ENCODE measurements at regions not wholly inside any gene's neighbourhood (a gene's known extent, or its start where the extent isn't known, plus 50 kb on each side); places are given as distances from the start of the nearest gene placed in this dataset.

DNA sequence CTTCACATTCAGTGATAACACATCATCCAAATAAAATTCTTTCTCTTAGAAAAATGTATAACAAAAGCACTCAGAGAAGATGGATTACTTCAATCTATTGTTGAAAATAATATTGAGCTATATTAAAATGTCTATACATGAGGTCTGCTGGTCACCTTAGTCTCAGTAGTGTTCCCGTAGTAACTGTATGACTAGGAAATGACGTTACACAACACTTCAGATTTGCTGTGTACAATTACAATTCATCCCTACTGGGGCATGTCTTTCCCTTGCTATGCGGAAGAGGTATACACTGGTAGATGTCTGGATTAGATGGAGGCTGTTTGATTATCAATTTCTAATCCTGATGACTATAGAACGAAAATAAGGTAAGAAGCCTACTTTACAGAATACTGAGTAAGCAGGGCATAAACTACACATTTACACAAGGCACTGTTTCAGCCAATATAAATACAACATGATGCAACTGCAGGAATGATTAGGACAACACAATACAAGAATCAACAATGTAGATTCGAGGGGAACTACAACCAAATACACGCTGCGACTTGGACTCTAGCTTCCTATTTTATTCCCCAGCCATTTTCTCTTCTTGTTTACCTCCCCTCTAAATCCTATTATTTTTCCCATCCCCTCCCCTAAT, 982.5 kb upstream of the CDH8 start:
- DNase-seq, result no peak

DNA sequence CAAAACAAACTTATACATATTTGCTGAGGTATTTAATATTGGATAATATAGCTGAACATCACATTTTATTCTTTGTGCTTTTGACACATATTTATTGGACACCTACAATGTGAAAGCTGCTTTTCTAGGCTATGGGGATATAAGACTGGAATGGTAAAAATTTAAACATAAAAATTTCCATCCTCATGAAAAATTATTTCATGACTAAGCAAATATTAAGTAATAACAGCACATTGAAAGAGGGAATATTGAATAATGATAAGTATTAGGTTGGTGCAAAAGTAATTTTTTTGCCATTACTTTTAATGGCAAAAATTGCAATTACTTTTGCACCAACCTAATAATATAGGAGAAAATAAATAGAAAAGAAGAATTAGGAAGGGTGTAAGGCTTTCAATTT, 972.5 kb upstream of the CDH8 start:
- DNase-seq, result no peak

DNA sequence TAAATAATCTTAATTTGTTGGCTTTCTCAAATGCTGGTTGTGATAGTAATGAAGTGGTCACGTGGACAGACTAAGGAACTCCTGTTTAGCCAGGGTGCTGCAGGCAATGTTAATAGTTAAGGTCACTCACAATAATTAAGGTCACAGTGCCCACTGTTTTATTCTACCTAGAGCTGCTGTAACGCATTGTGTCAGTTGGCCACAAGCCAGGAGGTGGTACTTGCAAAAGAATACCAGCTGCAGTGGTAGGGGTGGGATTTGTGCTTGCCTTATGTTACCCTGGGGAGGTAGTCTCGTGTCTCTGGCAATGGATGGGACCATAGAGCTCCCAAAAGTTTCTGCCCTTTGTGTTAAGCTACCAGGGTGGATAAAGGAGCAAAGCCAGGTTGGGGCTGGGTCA, 969.1 kb upstream of the CDH8 start:
- no peak for DNase-seq

DNA sequence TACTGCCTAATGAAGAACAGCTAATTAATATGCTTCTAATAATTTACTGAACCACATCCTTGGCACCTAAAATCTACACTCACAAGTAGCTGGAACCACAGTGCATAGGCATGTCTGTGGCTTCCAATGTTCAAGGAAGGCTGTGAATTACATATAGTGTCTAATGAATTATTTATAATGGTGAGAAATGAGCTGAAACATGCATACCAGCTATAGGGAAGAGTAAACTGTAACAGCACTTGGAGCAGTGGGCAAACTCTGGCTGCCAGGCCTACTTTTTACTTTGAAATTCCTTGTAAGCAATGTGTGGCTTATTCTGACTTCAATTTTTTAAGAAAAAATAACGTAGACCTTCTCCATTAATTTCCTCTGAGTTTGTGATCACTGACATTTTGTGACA, 953.2 kb upstream of the CDH8 start:
- no peak for DNase-seq

DNA sequence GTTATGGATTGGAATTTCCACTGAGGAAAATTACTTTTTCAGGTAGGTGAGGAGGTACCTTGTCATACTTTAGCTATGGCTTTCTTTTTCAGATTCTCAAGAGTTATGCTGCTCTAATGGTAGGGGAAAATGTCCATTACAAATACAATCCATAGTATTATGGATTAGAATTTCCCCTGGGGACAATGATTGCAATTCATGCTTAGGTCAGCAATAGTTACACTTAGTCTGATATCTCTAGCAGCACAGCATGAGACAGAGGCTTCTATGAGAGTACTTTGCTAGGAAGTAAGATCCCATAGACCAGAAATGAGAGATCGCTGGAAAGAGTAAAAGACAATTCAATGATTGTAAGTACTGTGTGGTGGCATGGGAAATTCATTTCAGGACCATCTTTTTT, 949.5 kb upstream of the CDH8 start:
- no peak for DNase-seq

DNA sequence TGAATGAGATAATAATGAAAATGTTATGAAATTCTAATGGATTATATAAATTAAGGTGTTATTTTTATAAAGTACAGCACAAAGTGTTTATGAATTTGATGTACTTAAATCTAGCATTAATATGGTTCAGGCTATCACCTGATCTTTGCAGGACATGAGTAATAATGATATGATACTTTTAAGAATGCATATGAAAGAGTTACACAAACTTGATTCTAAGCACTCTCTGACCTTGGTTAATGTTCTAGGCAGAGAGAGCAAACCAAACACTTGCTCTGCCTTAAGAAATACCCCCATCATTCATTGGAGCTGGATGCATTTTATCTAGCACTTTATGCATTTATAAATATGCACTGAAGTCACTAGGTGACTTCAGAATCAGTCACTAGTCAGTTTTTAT, 942.2 kb upstream of the CDH8 start:
- DNase-seq, result no peak

DNA sequence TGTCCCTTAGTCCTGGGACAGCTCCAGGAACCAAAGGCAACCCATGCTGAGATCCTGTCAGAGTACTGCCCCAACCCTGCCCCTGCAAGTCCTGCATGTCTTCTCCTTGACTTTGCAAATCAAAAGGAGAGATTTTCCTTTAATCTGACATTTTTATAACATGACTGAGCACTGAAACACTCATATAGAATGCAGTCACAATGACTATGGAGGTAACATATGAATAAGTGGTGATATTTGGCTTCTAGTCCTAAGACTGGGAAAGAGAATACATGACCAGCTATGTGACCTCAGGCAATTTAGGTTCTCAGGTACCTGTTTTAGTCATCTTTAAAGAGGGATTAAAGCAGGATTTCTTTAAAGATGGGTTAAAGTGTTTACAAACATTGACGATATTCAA, 941.6 kb upstream of the CDH8 start:
- no peak for DNase-seq

DNA sequence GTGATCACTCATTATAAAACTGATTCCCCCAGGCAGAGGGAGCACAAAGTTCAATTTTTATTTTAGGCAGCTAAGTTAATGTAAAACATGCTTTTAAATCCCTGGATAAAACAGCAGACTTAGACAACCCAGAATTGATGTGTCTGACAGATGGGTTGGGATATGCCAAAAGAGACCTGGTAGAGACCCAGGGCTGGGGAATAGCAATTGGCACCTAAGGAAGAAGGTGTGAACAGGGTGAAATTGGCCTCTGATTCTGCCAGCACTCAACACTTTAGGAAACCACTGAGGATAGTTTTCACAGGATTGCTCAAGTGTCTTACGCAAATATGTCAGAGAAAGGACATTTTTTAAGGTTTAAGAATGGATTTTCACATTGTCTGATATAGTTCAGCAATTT, 938.2 kb upstream of the CDH8 start:
- DNase-seq, result no peak

DNA sequence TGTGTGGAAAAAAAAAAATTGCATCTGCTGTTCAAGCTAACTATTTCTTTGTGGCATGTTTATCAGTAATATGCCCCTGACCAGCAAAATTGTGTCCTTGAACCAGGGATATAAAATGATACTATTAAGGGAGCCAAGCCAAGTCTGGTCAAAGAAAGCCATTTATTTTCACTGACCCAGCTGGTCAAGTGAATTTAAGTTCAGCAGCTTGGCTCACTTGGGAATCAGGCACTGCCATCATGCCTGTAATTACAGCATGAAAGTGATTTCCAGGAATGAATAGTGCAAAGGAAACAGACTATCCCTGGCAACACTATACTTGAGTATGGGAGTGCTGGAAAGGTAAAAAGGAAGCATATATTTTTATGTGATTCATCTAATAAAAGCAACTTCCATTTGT, 934.6 kb upstream of the CDH8 start:
- DNase-seq, result no peak

DNA sequence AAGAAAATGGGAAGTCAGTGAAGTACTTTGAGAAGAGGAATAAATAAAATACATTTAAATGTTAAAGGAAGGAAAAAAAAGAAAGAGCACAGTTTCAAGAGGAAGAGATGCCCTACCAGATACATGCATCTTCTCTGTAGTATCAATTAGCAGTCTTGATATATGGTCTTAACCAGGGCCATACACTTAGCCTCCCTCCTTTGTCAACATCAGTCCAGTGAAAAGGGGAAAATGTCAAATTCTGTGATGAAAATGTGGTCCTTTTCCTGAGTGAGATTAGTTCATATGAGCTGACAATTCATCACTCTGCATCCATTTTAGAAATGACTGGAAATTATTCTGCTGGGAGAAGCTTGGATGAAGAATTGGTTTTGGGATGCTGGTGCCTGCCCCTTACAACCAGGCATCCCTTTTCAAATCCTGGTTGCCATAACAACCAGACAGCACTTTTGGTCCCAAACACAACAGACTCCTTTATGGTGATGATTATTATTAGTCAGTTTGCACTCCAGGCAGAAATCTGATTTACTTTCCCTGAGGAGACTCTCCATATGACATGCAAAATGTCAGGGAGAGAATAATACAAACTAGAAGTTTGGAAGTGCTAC, 933.6 kb upstream of the CDH8 start:
- DNase-seq, result no peak

DNA sequence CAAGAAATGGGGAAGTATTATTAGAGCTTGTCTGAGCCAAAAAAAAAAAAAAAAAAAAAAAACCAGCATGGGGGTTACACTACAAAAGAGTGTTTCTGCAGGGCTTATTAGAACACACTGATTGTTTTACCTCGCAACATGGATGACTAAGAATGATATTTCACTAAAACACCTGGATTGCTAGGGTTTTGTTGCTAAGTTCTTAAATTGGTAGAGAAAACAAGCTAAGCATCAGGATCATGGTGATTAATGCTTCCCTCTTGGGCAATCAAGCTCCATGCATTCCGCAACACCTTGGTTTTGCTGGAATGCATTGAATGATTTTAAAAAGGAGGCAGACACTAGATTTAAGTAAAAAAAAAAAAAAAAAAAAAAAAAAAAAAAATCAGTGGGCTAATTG, 931.4 kb upstream of the CDH8 start:
- DNase-seq, result no peak

DNA sequence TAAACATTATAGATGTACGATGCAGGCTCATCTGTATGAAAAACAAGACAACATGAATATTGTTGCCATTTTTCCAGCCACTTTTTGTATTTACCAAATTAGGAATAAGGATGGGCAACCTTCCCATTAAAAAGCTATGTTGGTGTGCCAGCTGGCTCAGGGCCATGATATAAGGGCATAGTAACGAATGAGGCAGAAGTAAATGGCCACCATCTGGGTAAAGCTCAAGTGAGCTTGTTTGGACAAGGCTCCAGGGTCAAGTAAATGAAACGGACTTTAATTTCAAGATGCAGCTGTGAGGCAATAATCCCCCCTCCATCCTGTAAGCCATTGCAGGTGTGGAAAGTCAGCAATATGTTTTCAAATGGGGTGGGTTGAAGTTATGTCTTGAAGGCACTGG, 930.9 kb upstream of the CDH8 start:
- DNase-seq, result no peak

DNA sequence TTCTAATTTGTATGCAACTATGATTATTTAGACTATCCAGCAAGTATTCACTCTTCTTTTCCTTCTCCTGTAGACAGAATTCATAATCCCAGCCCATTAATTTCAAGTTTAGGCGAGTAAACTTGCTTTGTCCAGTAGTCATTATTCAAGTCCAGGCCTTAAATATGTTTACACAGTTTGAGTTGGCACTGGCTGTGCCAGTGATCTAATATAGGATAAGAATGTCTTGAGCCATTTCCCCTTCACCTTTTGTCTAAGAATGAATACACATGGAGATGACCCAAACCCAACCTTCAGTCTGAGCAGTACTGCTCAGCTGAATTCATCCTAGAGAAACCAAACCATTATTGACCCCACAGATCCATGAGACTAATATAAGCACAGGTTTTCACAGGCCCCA, 930.4 kb upstream of the CDH8 start:
- no peak for DNase-seq

DNA sequence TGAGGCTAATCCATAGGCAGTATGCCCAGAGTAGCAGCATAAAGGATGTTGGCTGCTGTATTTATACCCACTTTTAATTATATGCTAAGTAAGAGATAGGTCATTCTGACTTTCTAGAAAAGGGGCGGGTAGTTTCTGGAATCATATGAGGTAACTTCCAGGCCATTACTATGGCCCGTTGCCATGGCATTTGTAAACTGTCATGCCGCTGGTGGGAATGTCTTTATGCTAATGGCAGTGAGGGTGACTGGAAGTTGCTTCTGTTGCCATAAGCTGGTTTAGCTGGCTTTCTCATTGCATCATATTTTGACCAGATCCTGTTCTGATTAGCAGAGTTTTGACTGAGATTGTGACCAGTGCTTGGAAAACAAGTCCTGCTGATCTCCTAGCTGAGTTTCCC, 929.6 kb upstream of the CDH8 start:
- no peak for DNase-seq

DNA sequence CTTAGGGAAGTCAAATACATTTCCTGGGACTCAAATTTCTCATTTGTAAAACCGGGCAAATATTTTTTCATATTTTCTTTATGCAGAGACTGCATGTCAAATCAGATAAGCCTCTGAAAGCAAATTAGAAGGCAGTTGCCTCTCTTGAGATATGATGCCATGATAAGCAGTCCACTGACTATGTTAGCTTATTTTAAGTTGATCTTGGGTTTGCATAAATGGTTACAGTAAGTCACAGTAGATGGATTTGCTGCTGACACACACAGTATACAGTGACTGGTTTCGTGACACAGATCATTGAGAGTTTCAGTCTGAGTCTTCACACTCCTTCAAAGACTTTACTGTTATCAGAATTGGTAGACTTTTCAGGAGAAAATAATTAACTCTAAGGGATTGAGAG, 927.6 kb upstream of the CDH8 start:
- no peak for DNase-seq

DNA sequence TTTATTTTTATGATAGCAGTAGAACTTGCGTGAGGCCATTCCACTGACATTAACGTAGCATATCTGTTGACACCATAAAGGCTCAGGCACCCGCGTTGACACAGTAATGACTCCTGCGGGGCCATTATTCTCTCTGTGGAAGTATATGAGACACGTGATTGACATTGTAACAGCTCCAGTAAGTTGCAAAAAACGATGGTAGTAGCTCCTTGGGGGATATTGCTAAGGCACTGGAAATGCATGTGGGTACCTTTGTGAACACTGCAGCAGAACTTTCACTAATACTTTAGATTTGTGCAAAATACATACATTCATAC, 918.8 kb upstream of the CDH8 start:
- DNase-seq, result no peak

DNA sequence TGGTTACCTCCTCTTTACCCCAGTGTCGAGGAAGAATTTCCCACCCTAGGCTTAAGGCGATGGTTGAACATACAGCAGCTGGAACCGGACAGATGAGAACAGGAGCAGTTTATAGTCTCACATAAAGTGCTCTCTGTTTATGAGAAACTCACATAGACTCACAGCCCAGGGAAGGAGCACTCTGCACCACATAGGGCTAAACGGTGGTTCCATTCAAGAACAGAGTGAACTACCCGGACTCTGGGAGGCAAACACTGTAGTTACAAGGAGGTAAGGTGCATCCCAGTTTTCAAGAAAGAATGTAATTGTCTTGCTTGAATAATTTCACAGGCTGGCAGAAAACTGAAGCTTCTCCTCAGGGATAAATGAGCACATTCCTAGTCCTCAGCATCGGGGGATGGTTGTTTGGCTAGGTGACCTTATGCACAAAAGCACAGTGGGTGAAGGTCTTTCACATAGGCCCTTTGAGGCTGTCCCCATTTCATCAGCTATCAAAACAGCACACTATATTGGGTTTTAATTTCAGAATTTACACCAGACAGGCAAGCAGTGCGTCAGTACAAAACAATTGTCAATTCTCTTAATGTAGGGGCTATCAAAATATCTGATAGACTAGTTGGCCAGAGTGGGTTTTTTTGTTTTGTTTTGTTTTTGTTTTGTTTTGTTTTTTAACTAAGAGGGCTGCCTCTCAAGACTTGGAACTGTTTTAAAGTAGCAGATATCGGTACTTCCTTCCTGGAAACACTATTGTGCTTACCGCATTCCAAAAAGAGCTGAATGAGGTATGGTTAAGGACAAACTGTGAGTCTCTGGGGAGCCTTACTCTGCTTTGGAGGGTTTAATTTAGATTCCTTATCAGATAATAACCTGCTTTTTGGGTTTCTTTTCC, 918.1 kb upstream of the CDH8 start:
- DNase-seq, result no peak

DNA sequence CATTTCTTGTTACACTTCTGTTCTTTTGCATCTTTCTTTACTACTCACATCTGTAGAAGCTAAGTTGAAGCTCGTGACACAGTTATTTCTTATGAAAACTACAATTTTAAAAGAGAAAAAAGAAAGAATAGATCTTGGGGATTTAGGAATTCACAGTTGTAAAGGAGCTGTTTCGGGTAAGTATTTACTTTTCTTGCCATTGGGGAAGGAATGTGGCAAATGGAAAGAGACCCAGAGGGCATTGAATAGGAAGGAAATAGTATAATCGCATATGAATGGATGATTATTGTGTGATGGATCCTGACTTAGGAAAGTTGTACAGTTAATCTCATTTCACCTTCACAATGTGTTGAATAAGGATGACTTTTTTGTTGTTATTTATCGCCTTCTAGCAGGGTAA, 914.1 kb upstream of the CDH8 start:
- no peak for DNase-seq

DNA sequence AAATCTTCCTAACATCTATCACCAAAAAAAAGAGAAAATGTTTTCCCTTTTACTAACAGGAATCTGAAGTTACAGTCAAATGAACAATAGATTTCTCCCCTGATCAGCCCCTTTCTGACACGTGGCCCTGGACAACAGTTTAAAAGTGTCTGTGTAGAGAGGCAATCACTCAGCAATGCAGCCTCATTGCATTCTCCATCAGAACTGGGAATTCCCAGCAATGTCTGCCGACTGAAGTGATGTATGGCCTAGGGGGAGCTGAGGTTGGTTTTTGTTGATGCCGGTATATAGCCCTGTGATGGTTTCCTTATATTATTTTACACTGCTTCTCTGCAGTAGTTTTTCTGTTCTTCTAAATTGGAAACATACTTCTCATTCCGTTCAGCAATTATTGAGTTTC, 904.3 kb upstream of the CDH8 start:
- DNase-seq, result no peak

DNA sequence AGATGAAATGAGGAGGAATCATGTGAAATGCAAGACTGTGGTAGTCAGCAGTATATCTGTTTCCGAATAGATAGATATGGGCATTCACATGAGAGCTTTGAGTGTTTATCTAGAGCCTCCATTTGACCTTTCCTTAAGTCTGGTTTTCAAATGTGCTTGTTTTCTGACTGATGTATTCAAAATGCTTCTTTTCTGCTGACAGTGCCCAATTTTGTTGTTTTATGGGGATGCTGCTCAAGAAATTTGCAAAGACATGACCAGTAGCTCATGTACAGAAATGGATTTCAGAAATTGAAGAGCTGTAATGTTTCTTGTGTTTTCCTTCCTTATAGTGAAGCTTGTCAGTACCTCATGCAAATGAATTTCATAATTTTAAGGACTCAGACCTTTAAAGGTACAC, 903.4 kb upstream of the CDH8 start:
- no peak for DNase-seq

DNA sequence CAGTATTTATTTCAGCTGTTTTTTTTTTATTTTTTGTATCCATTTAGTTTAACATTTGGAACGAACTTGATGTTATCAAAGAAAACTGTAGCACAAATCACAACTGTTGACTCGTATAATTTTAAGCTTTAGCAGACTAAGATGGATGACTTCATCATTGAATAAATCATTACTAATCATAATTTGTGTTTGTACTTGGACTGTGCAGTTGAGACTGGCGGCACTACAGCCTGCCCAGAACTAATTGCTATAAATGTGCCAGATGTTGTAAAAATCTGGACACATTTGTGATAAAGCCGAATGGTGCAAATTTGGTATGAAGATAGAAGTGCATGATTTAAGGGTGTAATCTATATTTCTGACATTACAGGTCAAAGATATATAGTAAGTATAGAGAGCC, 897.7 kb upstream of the CDH8 start:
- no peak for DNase-seq

DNA sequence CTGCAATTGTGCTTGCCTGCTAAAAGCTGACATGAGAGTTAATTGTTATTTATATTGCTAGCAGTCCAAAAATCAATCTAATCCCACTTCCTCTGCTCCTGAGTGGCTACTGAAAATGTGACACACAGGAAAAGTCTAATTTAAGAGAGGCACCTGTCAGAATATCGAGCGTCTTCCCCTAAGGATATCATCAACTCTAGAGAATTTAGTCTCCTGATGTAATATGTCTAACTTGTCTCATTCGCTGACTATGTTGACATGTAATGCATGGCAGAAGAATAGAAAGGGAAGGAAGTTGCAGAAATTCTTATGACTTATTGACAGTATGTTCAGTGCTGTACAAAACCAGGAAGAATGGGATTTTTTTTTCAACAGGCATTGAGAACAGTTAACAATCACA, 893.4 kb upstream of the CDH8 start:
- no peak for DNase-seq

DNA sequence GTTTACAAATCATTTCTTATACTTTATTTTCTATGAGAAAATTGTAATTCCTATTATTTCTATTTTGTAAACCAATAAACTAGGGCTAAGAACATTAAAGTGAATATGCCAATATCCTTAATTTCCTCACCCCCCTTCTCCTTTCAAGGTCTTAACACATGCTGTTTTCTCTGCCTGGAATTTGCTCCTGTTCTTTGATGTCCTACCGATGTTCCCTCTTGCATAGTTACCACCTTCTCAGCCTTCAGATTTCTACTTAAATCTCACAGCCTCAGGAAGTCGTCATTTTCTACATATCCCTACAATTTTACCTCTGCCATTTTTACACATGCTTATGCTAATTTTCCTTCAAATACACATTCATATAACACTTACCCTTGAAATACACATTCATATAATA, 890.9 kb upstream of the CDH8 start:
- no peak for DNase-seq

DNA sequence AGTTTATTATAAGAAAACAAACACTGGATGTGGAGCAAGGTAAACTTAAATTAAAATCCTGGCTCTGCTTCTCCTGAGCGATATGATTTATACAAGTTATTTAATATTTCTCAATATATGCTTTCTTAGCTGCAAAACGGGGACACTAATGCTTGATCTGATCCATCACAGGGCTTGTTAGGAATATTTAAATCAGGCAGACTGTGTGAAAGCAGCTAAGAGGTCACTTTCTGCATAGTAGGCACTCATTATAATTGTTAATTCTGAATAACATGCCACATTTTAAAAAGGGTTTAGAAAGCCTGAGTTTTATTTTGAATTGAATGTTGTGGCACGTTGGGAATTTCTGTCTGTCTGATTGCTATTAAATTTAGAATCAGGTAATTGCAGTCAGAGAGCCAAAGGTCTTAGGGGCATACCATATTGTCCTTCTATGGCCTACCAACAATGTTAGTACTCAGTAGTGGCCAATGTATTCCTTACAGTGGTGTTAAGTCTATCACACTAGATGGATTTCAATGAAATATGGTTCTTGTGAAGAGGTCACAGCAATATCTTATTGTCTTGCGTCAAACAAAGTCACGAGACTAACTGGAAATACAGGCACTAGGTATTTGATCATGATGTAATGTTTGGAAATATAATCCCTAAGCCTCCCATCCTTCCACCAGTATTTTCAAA, 890.0 kb upstream of the CDH8 start:
- no peak for DNase-seq
